Renal cortex interstitium (tissue), 11 donors: ENCODE measurements at regions not wholly inside any gene's neighbourhood (a gene's known extent, or its start where the extent isn't known, plus 50 kb on each side); places are given as distances from the start of the nearest gene placed in this dataset.
"Not testable (repeated sequence)": the region's sequence is repeated elsewhere in the genome, so short reads cannot be mapped to it uniquely, and the experiment has no call there.

Source experiments
- DNase-seq, 11 donors: peaks; one replicate each; pipeline ENCODE4 v3.0.0-alpha.2; 2013; ENCODE audit warnings: low read depth in 9 of 11, low spot score in 4 of 11; ENCODE audit errors: extremely low read depth in 1 of 11

DNA sequence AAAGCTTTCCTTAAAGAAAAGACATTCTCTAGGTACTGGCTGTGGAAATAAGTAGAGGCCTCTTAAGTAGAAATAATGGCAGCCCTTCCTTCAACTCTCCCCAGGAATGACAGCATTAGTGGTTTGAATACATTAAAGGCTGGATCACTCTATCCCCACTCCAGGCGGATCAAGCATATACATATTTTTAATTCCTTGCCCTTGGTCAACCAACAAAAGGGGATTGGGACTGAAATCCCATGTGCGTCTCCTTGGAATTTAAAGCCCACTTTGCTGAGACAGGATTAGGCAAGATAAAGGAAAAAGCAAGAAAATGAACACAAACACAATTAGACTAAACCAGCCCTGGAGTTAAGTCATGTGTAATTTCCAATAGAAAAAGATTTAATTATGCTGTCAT, 391.3 kb downstream of the PPP1R2C start:
- DNase-seq = no peak

DNA sequence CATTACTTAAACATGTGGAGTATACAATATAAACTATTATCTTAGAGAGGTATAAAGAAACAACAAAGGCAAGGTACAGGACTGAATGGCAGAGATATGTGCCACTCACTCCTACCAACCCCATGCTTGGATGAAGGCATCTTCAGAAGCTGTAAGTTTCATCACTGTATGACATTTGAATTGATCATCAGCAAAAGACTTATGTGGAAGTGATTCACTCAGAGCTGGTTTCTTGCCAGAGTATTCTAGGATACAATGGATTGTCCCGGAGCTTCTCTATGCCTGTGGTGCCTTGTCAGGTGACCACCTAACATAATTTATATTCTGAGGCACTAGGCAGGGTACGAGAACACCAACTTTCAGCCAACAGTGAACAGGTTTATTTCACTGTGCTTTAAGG, 392.2 kb downstream of the PPP1R2C start:
- DNase-seq = no peak

GRCh38 chrX:42384956-42385355, 393.0 kb downstream of the PPP1R2C start:
- no peak for DNase-seq

- DNase-seq = no peak
Measured at GRCh38 chrX:42378857-42379256, 399.1 kb downstream of the PPP1R2C start.

- no peak for DNase-seq
Measured at GRCh38 chrX:42375086-42375485, 402.9 kb downstream of the PPP1R2C start.

DNA sequence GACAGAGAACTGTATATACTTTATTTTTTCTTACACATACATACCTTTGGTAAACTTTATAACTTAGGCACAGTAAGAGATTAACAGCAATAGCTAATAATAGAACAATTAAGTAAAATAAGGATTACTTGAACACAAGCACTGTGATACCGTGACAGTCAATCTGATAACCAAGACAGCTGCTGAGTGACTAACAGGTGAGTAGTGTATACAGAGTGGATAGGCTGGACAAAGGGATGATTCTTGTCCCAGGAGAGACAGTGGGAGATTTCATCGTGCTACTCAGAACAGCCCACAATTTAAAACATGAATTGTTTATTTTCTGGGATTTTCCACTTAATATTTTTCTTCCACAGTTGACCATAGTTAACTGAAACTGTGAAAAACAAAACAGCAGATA, 411.8 kb downstream of the PPP1R2C start:
- DNase-seq = no peak

- DNase-seq = no peak
Measured at GRCh38 chrX:42362219-42362618, 415.7 kb downstream of the PPP1R2C start.

GRCh38 chrX:42342981-42343380, 419.6 kb upstream of the CASK start:
- DNase-seq = not testable (repeated sequence)
